ENCODE measurements at regions not wholly inside any gene's neighbourhood (a gene's known extent, or its start where the extent isn't known, plus 50 kb on each side); places are given as distances from the start of the nearest gene placed in this dataset.
"Not testable (repeated sequence)": the region's sequence is repeated elsewhere in the genome, so short reads cannot be mapped to it uniquely, and the experiment has no call there.

DNA sequence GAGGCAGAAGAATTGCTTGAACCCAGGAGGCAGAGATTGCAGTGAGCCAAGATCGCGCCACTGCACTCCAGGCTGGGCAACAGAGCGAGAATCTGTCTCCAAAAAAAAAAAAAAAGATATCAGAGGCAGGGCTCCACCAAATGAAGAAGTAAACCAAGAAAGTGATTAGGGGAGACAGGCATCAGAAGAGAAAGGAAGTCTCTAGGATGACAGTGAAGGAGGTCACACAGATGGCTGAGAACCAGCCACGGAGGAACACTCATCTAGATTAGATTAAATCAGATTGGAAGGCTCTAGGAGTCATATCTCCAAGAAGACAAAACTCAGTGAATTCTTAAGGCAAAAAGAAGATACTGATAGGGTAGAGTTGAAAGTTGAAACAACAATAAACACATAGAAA lies 102.2 kb upstream of the CCDC28A start:
- intact Hi-C loops (cut with micrococcal nuclease; ENCODE audit: unreplicated experiment): no loop called here
- ChIA-PET CTCF (no interaction called here), POLR2A (ENCODE audit: unreplicated experiment) (no interaction called here)

GRCh38 chr6:138673346-138674014 lies 100.1 kb upstream of the CCDC28A start:
- Histone ChIP-seq H4K20me1 (ENCODE audit: insufficient read depth) (0 out of 2 replicates have a peak, but pooled peaks cover 9% of the 10 kb centered on the region), H3F3A (ENCODE audit: insufficient read depth, low read depth) (no peaks in the 10 kb centered on the region), H3K27me3 (ENCODE audit: insufficient read depth, low read depth) (no peaks in the 10 kb centered on the region), H3K79me2 (ENCODE audit: low read depth) (peaks cover 76% of the 10 kb centered on the region), H3K4me1 (replicated peaks; ENCODE audit: insufficient read depth) (0 out of 2 replicates have a peak, but pooled peaks cover 3% of the 10 kb centered on the region), H3K9me2 (ENCODE audit: insufficient read depth) (no peaks in the 10 kb centered on the region), H3K4me3 (no peak overlapping the region), H3K4me2 (no peak overlapping the region), H3K9me3 (ENCODE audit: insufficient read depth, low read depth) (no peaks in the 10 kb centered on the region), H3K36me3 (ENCODE audit: low read depth) (no peaks in the 10 kb centered on the region), H3K27ac (peak overlapping the region; percentile 13; the same call in 1 of the 2 replicates), H2AFZ (no peak overlapping the region)
- BruUV-seq (replicated peaks): no TSS peak
- no peak for DNase-seq
- POLR2A ChIA-PET (ENCODE audit: unreplicated experiment): interaction anchor here (0.7 kb wide), 2 partner anchors 18 to 586 kb away, joined by 5 to 8 read pairs; no protein-coding TSS in a partner anchor
- no peak for TF ChIP-seq EZH2 (IDR thresholded peaks at IDR 0.05; ENCODE audit: low read depth)
- TF ChIP-seq, protein P1, sequence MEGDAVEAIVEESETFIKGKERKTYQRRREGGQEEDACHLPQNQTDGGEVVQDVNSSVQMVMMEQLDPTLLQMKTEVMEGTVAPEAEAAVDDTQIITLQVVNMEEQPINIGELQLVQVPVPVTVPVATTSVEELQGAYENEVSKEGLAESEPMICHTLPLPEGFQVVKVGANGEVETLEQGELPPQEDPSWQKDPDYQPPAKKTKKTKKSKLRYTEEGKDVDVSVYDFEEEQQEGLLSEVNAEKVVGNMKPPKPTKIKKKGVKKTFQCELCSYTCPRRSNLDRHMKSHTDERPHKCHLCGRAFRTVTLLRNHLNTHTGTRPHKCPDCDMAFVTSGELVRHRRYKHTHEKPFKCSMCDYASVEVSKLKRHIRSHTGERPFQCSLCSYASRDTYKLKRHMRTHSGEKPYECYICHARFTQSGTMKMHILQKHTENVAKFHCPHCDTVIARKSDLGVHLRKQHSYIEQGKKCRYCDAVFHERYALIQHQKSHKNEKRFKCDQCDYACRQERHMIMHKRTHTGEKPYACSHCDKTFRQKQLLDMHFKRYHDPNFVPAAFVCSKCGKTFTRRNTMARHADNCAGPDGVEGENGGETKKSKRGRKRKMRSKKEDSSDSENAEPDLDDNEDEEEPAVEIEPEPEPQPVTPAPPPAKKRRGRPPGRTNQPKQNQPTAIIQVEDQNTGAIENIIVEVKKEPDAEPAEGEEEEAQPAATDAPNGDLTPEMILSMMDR (conservative IDR thresholded peaks at IDR 0.05): no peak
- intact Hi-C loops (cut with micrococcal nuclease; ENCODE audit: unreplicated experiment): no loop called here
- CTCF ChIA-PET: interaction anchor here (0.7 kb wide), 1 partner anchor 268 kb away, joined by 4 read pairs; no protein-coding TSS in a partner anchor

More for the DNA sequence above, 102.2 kb upstream of the CCDC28A start:
- no peaks in the 10 kb centered on the region for H3K36me3 ChIP-seq (ENCODE audit: low read depth)
- no peaks in the 10 kb centered on the region for H3K4me1 ChIP-seq (replicated peaks; ENCODE audit: insufficient read depth)
- BruUV-seq (replicated peaks): no TSS peak
- no peaks in the 10 kb centered on the region for H3K27me3 ChIP-seq (ENCODE audit: insufficient read depth, low read depth)
- no peak overlapping the region for H2AFZ ChIP-seq
- H3K9me2 ChIP-seq (ENCODE audit: insufficient read depth): no peaks in the 10 kb centered on the region
- no peak overlapping the region for H3K4me3 ChIP-seq
- peaks cover 9% of the 10 kb centered on the region; the same call in 1 of the 2 replicates for H4K20me1 ChIP-seq (ENCODE audit: insufficient read depth)
- H3K79me2 ChIP-seq (ENCODE audit: low read depth): peaks cover 75% of the 10 kb centered on the region
- H3K4me2 ChIP-seq: no peak overlapping the region
- H3K9me3 ChIP-seq (ENCODE audit: insufficient read depth, low read depth): no peaks in the 10 kb centered on the region
- DNase-seq: no peak
- no peaks in the 10 kb centered on the region for H3F3A ChIP-seq (ENCODE audit: insufficient read depth, low read depth)
- no peak overlapping the region for H3K27ac ChIP-seq
- TF ChIP-seq, protein P1 (conservative IDR thresholded peaks at IDR 0.05): no peak
- TF ChIP-seq EZH2 (IDR thresholded peaks at IDR 0.05; ENCODE audit: low read depth): no peak

DNA sequence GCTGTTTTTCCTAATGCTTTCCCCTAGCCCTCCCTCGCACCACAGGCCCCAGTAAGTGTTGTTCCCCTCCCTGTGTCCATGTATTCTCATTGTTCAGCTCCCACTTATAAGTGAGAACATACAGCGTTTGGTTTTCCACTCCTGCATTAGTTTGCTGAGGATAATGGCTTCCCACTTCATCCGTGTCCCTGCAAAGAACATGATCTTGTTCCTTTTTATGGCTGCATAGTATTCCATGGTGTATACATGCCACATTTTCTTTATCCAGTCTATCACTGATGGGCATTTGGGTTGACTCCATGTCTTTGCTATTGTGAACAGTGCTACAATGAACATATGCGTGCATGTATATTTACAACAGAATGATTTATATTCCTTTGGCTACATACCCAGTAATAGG lies 99.1 kb upstream of the CCDC28A start:
- H3K27me3 ChIP-seq (ENCODE audit: insufficient read depth, low read depth); H3K4me1 ChIP-seq (replicated peaks; ENCODE audit: insufficient read depth); H3K9me3 ChIP-seq (ENCODE audit: insufficient read depth, low read depth); intact Hi-C loops (cut with micrococcal nuclease; ENCODE audit: unreplicated experiment); H3K27ac ChIP-seq; BruUV-seq (replicated peaks); CTCF ChIA-PET; H4K20me1 ChIP-seq (ENCODE audit: insufficient read depth); H3K36me3 ChIP-seq (ENCODE audit: low read depth); DNase-seq; H3K4me3 ChIP-seq; POLR2A ChIA-PET (ENCODE audit: unreplicated experiment); H2AFZ ChIP-seq; H3F3A ChIP-seq (ENCODE audit: insufficient read depth, low read depth); H3K9me2 ChIP-seq (ENCODE audit: insufficient read depth); H3K4me2 ChIP-seq: not testable (repeated sequence)
- peaks cover 77% of the 10 kb centered on the region for H3K79me2 ChIP-seq (ENCODE audit: low read depth)

Data from PC-9 (cell line).